GM21515 (cell line): ENCODE measurements at regions not wholly inside any gene's neighbourhood (a gene's known extent, or its start where the extent isn't known, plus 50 kb on each side); places are given as distances from the start of the nearest gene placed in this dataset.

Experiments used
- ATAC-seq: cut with Tn5 transposase; IDR thresholded peaks from one replicate; pipeline ENCODE4 v1.9.1; 2021; ENCODE audit not compliant: unreplicated experiment

GRCh38 chr2:156837635-156838370 lies 401.6 kb downstream of the GPD2 start:
- no peak for ATAC-seq

GRCh38 chr2:156841321-156841720 lies 405.1 kb downstream of the GPD2 start:
- ATAC-seq, result no peak

- no peak for ATAC-seq
Measured at GRCh38 chr2:156845806-156846558, 409.8 kb downstream of the GPD2 start.

- ATAC-seq, result no peak
Measured at GRCh38 chr2:156852210-156852609, 405.3 kb upstream of the GALNT5 start.

GRCh38 chr2:156852681-156853080 lies 404.8 kb upstream of the GALNT5 start:
- ATAC-seq, result no peak

- ATAC-seq, result no peak
Measured at GRCh38 chr2:156864325-156864724, 393.2 kb upstream of the GALNT5 start.

- no peak for ATAC-seq
Measured at GRCh38 chr2:156864753-156865152, 392.8 kb upstream of the GALNT5 start.

- no peak for ATAC-seq
Measured at GRCh38 chr2:156867201-156867600, 390.3 kb upstream of the GALNT5 start.

GRCh38 chr2:156874707-156875106 lies 382.8 kb upstream of the GALNT5 start:
- ATAC-seq, result no peak

GRCh38 chr2:156883804-156884203 lies 373.7 kb upstream of the GALNT5 start:
- ATAC-seq, result no peak

- no peak for ATAC-seq
Measured at GRCh38 chr2:156884216-156884615, 373.3 kb upstream of the GALNT5 start.

GRCh38 chr2:156890529-156891148 lies 366.9 kb upstream of the GALNT5 start:
- ATAC-seq, result no peak

GRCh38 chr2:156891609-156892008 lies 365.9 kb upstream of the GALNT5 start:
- no peak for ATAC-seq

GRCh38 chr2:156892467-156893281 lies 364.8 kb upstream of the GALNT5 start:
- no peak for ATAC-seq

- ATAC-seq, result peak; percentile 96
Measured at GRCh38 chr2:156896294-156896693, 361.2 kb upstream of the GALNT5 start.

- ATAC-seq, result no peak
Measured at GRCh38 chr2:156897548-156897947, 360.0 kb upstream of the GALNT5 start.

GRCh38 chr2:156901373-156902031 lies 356.0 kb upstream of the GALNT5 start:
- ATAC-seq, result no peak

GRCh38 chr2:156903335-156903734 lies 354.2 kb upstream of the GALNT5 start:
- no peak for ATAC-seq

- ATAC-seq, result peak; percentile 50
Measured at GRCh38 chr2:156907806-156908205, 349.7 kb upstream of the GALNT5 start.

GRCh38 chr2:156908825-156909224 lies 348.7 kb upstream of the GALNT5 start:
- no peak for ATAC-seq

GRCh38 chr2:156909983-156910382 lies 347.5 kb upstream of the GALNT5 start:
- ATAC-seq, result no peak
